Fibroblast of pulmonary artery (primary cell): ENCODE measurements at regions not wholly inside any gene's neighbourhood (a gene's known extent, or its start where the extent isn't known, plus 50 kb on each side); places are given as distances from the start of the nearest gene placed in this dataset.

Experiments
- DNase-seq: peaks from one replicate; pipeline ENCODE4 v3.0.0-alpha.2; 2010; ENCODE audit warnings: low read depth
- H3K4me3 ChIP-seq: replicated peaks from 2 replicates; pipeline ENCODE4 v1.5.1; 2011; ENCODE audit warnings: low read depth, mild to moderate bottlenecking, control low read depth, low read length, moderate library complexity
- CTCF ChIP-seq: IDR thresholded peaks from 2 replicates; pipeline ENCODE4 v1.5.1; 2011; ENCODE audit warnings: mild to moderate bottlenecking, control low read depth, low read length, inconsistent platforms; ENCODE audit errors: missing control alignments

- H3K4me3 ChIP-seq, result no peak overlapping the region
- TF ChIP-seq CTCF, result no peak
- DNase-seq, result no peak
These were observed 150.0 kb downstream of the KCTD15 start for GRCh38 chr19:33946535-33947264.

GRCh38 chr19:33947265-33947964 is 150.7 kb downstream of the KCTD15 start:
- DNase-seq, result peak; percentile 1
- TF ChIP-seq CTCF, result peak; percentile 19
- no peak overlapping the region for H3K4me3 ChIP-seq

- TF ChIP-seq CTCF, result no peak
These were observed 152.1 kb downstream of the KCTD15 start for GRCh38 chr19:33948651-33949335.

DNA sequence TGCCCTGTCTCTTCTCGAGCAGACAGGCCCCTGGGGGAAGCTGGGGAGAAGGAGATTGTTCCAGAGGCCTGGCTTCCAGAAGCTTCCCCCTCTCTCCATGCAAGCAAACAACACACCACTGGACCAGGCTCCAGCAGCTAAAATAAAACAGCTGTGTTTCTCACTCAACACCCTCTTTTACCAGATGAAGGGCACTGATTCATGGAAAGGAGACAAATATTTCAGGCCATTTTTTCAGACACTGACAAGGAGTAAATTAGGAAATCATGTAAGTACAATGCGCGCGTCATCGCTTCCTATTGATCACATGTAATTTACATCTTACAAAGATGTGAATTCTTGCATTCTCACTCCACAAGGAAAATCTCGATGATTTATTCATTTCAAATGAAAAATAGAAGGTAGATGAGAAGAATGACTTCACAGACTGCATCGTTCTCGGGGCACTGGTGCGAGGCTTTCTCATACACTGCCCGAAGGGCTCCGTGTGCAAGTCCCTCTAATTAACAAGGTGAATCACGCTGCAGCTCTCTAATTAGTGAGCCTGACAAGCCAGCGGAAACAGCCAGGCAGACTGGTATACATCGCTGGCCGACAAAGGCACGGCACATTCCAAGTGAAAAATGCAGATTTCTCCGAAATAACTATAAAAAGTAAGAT is 153.6 kb downstream of the KCTD15 start:
- DNase-seq, result peak; percentile 3
- no peak for TF ChIP-seq CTCF
- H3K4me3 ChIP-seq, result no peak overlapping the region

More at GRCh38 chr19:33948651-33949335, 152.1 kb downstream of the KCTD15 start:
- H3K4me3 ChIP-seq, result no peak overlapping the region
- DNase-seq, result no peak

- no peak overlapping the region for H3K4me3 ChIP-seq
- DNase-seq, result no peak
- no peak for TF ChIP-seq CTCF
These were observed 156.4 kb downstream of the KCTD15 start for GRCh38 chr19:33953023-33953422.

DNA sequence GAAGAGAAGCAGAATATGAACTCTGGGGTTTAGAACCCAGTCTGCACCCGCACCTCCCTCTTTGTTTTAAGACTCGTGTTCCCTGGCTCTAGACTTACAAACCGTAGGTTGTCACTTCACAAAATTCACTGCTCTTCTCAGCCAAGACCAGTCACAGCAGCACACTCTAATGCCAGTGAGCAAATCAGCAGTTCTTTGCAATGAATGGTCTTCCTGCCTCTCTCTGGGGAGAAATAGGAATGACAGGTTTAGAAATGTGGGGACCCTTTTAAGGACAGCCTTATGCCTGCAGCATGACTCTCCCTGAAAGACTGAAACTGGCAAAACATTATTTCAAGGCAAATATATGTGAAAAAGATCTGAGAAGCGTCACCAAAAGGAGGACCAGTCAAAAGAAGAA is 156.9 kb downstream of the KCTD15 start:
- TF ChIP-seq CTCF, result no peak
- peak; percentile 3 for DNase-seq
- no peak overlapping the region for H3K4me3 ChIP-seq
